ENCODE measurements at regions not wholly inside any gene's neighbourhood (a gene's known extent, or its start where the extent isn't known, plus 50 kb on each side); places are given as distances from the start of the nearest gene placed in this dataset.
"Not testable (repeated sequence)": the region's sequence is repeated elsewhere in the genome, so short reads cannot be mapped to it uniquely, and the experiment has no call there.

DNA sequence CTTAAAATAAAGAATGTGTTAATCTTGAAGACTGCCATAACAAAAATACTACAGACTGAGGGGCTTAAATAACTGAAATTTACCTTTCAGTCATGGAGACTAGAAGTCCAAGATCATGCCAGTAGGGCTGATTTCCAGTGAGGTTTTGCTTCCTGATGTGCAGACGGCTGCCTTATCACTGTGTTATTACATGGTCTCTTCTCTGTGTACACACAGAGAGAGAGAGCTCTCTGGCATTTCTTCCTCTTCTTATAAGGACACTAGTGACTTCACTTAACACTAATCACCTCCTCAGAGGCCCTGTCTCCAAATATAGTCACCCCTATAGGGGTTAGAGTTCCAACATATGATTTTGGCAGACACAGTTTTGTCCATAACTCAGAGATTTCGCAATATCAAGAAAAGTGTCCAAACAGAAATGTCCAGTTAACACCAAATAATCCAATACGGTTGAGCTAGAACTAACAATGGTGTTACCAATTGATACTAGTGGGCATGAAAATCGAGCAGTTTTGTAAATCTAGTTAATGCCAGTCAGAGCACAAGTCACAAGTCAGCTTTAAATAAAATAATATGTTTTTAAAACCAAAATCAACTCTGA lies 399.8 kb downstream of the ADCYAP1 start:
- no peak for DNase-seq

DNA sequence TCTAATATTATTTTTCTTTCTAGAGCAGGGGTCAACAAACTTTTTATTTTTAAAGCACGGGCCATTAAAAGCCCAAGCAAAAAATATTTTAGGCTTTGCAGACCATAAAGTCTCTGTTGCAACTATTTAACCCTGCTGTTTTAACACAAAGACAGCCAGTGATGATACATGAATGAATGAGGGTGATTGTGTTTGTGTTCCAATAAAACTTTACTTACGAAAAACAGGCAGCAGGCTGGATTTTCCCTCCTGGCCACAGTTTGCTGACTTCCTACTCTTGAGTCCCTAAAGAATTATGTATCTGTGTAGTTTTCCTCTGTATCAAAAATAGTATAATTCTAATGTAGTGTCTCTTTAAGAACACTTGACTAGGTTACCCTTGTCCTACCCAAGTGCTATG lies 402.0 kb downstream of the ADCYAP1 start:
- no peak for DNase-seq

DNA sequence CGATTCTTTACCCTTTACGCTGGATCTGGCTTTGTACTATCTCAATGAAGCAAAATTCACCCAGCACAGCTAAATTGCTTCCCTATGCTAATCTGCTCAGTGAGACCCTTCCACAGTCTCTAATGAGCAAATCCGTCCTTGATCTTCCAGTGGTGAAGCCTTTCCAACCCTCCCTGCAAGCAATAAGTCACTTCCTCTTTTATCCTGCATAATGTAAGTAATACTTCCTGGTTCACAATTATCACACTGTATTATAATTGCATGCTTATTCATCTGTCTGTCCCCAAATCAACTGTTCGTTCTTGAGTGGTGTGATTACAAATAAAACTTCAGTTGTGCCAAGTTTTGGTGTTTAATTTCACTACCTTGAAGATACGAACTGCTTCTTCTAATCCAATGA lies 404.0 kb downstream of the ADCYAP1 start:
- DNase-seq, result no peak

DNA sequence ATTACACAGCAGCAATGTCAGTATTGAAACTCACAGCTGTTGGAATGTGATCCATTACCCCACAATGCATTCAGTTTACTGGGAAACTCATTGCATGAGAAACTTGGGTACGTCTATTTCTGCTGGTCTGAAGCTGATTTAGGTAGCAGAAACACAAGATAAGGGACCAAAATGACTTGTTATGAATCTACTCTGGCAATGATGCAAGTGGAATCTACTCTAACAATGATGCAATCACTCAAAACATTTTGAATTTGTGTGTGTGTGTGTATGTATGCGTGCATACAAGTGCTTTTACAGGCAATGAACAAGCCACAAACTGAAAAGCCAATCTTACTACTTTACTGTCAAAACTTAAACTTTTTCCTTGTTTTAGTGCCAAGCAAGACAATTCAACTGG lies 406.7 kb downstream of the ADCYAP1 start:
- no peak for DNase-seq

DNA sequence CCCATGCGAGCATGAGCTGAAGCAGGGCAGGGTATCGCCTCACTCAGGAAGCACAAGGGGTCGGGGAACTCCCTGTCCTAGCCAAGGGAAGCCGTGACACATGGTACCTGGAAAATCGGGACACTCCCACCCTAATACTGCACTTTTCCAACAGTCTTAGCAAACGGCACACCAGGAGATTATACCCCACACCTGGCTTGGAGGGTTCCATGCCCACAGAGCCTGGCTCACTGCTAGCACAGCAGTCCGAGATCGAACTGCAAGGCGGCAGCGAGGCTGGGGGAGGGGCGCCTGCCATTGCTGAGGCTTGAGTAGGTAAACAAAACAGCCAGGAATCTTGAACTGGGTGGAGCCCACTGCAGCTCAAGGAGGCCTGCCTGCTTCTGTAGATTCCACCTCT lies 430.7 kb downstream of the ADCYAP1 start:
- DNase-seq, result not testable (repeated sequence)

DNA sequence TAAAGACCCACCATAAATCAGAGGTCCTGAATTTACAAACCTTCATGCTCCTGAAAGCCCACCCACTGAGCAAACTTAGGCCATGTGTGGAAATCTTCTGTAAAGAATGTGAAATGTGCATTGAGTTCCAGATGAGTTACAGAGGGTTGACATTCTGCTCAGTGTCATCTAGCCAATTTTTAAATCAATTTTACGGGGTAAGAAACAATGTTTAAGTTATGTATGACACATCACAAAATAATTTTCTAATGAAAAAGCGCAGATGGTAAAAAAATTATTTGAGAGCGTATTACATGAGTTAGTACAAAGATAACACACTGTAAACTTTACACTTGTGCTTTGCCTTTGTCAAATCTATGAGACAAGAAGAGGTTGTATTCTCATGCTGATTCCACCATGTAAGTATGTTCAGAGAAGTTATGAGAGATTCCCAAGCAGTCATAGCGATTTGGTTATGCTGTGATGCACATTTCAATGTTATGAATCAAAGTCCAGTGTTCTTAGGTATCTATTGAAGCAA lies 446.3 kb downstream of the ADCYAP1 start:
- DNase-seq, result no peak

DNA sequence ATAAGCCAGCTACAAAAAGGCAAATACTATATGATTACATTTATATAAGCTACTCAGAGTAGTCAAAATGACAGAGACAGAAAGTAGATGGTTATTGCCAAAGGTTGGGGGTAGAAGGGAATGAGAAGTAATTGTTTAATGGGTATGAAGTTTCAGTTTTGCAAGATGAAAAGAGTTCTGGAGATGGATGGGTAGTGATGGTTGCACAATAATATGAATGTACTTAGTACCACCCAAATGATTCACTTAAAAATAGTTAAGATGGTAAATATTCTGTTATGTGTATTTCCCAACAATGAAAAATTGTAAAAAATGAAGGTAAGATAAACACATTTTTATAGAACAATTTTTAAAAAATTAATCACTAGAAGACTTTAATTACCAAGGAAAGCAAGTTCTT lies 448.4 kb downstream of the ADCYAP1 start:
- no peak for DNase-seq

DNA sequence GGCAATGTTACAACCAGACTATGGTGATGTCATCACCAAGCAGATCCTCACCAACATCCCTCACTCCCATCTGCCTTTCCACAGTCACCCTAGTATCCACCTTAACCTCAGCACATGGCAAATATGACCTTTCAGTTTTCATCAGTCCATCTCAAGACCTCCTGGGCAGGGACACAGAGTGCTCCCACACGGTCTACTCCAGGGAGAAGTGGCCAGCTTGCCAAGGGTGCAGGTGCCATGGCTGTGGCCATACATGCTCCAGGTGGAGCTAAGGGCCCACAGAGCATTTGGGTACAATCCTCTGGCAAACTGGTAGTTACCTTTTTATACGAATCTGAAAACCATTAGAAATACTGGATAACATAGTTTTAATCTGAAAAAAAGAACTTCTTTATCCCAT lies 453.1 kb downstream of the ADCYAP1 start:
- no peak for DNase-seq

DNA sequence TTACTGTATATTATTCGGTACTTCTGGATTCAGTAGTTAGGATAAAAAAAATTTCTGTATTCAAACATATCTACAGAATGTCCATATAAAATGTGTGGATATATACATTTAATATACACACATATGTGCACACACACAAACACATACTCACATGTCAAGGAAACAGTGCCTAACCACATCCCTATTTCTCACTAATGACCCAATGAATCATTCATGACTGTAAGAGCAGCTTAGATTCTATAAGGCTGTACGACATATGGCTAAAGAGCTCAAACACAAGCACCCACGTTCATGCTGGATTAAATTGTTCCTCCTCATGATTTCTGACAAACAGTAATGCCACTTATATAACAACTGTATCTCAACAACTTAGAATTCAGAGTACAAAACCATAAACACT lies 457.3 kb downstream of the ADCYAP1 start:
- DNase-seq, result no peak

DNA sequence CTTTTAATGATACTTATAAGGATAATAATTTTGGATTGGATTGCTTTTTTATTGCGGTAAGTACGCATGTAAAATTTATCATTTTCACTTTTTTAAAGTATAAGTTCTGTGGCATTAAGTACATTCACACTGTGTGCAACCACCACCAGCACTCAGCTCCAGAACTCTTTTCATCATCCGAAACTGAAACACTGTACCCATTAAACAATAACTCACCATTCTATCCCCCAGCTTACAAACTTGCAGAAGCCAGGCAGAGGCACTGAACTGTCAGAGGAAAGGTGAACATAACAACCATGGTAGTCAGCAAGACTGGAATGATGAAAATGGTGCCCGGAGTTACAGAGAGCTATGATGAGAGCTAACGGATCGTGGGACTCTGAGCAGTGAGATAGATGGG lies 465.9 kb downstream of the ADCYAP1 start:
- DNase-seq, result no peak

DNA sequence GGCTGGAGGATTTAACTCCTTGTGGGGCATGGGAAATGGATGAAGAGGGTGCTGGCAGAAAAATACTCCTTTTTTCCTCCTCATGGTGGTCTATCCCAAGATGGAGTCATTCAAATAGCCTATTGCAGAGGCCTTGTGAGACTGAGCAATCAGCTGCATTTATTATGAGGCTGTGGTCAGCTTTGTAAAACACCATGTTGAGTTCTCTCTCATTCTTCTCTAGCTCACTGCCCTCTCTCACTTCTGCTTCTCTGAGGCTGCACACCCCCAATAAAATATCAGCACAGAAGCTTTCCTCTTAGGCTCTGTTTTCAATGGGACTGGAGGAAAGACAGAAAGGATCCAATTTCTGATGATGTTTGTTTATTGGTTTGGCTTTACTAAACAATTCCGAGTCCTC lies 467.1 kb downstream of the ADCYAP1 start:
- DNase-seq, result no peak

DNA sequence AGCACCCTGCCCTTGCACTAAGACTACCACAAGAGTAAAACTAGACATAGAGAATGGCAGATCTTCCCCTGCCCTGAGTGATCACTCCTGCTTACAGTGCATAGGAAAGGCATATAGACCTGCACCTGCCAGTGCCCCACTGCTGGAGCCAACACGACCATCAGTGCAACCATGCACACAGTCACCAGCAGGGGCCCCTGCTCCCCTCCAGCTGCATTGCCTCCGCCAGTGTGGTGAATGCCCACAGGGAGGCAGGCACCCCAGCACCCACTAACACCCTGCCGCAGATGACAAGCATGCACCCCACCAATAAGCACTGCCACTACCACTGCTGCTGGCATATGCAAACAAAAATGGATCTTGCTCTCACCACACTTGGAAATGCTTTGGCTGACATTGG lies 478.8 kb downstream of the ADCYAP1 start:
- no peak for DNase-seq

DNA sequence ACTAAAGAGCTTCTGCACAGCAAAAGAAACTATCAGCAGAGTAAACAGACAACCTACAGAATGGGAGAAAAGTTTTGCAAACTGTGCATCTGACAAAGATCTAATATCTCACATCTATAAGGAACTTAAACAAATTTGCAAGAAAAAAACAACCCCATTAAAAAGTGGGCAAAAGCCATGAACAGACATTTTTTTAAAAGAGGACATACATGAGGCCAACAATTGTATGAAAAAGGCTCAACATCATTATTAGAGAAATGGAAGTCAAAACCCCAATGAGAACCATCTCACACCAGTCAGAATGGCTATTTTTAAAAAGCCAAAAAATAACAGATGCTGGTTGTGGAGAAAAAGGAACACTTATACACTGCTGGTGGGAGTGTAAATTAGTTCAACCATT lies 483.8 kb downstream of the ADCYAP1 start:
- not testable (repeated sequence) for DNase-seq

DNA sequence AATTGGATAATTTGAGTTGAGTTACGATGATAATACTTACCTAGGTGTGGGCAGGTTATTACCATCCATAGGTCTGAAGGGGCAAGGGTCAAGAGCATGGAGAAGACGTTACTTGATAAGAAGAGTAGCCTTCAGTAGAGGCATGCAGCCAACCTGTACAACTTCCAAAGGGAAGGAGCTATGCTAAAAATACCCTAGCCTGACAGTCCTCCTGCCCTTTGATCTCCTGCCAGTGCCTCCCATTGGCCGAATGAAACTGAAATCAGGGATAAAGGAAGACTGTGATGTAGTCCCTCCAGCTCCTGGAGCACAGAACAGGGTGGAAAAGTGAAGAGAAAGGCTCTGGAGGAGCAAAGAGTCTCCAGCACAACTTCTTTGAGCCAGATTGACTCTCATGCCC lies 487.4 kb downstream of the ADCYAP1 start:
- no peak for DNase-seq

DNA sequence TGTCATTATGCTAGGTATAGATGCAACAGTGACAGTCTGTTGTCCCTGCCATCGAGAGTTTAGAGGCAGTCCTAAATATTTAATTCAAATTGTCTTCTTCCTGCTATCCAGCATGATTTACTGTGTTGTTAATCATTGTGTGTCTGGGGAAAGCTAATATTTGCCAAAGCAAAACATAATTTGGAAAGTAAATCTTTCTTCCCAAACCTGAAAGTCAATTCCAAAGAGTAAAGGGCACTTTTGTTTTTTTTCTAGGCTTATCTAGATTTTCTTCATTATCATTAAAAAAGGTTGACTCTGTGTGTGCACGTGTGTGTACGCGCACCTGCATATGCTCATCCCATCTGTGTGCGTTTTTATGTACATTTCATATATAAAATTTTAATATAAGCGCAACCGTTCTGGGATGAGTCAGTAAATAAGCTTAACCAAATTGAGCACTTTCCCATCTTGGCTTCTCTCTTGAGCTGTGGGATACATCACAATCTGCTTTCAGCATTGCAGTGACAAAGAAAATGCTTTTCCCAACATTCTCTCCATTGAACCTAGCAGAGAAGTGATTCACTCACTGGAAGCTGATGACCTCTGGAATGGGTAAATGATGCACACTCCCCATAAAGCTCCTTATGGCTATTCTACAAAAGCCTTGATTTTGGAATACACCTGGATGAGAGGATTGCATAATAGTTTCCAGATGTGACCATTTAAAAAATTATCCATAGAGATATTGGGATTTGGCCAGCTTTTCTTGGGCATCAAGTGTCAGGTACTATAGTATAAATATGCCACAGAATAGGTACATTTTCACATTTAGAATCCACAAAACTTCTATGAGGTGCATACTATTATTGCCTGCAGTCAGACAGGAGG lies 488.4 kb downstream of the ADCYAP1 start:
- DNase-seq, result no peak

DNA sequence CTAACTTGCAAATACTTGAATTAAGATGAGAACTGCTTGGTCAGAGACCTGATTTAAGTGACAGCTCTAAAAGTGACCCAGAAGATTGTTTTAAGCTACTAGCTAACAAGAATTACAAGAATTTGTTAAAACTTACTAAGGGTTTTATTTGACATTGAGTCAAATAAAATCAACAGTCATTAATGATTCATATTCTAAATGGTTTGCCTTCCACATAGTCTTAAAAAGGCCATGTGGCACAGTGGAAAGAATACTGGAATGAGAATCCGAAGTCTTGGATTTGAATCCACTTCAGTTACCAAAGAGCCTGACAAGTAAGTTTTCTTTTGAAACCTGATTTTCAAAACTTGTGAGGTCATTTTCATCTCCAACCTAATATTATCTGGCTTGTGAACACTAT lies 489.3 kb downstream of the ADCYAP1 start:
- DNase-seq, result no peak

DNA sequence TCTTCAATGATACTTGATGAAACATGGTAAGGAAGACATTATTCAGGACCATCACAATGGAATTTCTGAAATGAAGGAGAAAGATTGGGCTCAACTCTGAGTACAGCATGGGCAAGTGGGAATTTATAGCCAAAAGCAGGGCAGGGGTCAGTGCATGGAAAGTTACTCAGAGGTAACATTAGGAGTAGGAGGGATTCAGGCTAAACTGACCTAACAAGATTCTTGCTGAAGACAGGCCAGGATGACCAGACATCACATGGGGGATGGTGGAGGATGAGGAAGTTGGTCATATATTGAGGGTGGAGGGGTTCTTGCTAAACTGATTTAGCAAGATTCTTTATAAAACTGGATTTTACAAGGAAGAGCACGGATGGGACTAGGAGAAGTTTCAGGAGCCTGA lies 489.8 kb downstream of the ADCYAP1 start:
- DNase-seq, result no peak

DNA sequence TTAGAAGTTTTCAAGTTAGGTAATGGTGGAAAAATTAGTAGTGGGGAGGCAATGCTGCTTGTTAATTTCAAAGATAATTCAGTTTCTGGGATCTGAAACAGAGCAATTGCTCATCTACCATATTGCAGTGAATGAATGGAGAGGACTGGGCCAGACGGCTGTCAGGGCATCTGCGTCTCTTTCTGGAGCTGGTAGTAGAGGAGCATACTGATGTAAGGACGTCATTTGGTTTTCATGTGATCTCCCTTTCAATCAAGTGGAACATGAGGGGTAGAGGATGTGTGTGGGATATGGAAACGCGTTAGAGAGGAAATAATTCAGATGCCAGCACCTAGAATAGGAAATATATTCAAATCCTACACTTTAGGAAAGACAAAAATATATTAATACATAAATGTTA lies 490.3 kb downstream of the ADCYAP1 start:
- no peak for DNase-seq

DNA sequence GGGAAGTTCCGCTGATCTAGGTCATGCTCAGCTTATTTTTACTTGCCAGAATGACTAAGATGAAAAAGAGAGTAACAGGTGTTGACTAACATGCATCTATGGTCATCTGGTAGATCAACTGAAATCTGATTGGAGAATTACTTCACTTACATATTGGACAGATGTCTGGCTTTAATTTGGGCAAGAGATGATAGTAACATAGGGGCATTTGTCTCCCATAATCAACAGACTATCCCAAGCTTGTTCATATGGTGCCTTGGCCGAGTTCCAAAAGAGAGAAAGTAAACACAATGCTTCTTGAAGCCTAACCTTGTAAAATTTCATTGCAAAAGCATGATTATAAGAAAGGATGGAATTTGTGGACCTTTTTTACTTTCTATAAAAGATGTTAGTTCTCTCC lies 503.7 kb downstream of the ADCYAP1 start:
- no peak for DNase-seq

DNA sequence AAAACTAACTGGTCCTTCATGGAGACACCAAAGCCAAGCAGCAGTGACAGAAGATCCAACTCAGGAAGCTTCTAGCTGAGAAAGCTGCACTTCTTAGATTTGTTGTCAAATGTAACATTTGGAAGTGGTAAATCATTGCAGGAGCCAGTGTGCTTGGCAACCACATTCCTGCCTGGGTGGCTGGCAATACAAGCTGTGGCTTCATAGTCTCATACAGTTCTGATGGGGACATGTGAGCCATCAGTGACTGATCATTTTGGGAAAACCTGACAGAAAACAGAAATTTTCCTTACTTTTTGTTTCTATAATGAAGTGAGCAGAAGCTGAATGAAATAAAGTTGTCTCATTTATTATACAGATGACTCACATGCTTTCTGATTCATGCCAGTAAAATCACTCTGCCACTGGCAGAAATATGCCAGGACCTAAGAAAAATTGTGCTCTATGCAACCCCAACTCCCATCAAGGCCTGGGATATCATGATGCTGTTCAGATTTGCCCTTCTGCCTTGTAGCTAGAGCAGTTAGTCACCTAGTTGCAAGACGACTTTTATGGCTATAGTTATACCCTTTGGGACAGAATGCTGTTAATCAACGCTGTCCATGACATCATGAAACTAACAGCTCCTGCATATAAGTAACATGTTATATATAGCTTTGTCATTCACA lies 508.1 kb downstream of the ADCYAP1 start:
- no peak for DNase-seq

DNA sequence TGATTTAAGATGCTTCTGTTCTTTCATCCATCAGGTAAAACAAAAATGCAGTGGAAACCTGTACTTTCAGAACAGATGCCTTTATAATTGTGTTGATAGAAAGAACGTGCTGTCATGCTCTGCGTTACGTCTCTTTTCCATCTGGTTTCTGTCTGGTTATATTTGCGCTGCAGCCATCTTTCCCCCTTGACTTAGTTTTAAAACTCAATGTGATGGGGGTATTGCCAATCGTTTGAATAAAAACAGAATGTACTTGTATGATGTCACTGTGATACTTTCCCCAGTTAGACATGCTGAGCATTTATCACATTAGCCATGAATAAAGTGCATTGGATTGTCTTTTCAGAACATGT lies 508.6 kb downstream of the ADCYAP1 start:
- DNase-seq, result no peak

DNA sequence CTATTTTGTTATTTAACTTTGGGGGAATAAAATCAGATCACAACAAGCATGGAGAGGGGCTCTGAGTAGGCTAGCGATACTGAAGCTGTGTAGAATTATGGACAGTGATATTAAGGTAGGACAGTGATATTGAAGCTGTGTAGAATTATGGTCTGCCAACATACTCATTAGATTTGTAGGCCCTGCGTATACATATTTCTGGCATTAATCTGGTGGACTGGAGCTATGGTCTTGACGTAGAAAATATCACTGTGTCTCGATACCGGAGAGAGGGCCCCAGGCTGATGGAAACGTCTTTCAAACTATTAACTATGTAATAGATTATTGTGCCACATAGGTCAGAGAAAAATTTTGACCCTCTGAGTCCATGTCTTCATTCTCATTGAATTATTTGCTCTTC lies 511.4 kb downstream of the ADCYAP1 start:
- DNase-seq, result no peak

DNA sequence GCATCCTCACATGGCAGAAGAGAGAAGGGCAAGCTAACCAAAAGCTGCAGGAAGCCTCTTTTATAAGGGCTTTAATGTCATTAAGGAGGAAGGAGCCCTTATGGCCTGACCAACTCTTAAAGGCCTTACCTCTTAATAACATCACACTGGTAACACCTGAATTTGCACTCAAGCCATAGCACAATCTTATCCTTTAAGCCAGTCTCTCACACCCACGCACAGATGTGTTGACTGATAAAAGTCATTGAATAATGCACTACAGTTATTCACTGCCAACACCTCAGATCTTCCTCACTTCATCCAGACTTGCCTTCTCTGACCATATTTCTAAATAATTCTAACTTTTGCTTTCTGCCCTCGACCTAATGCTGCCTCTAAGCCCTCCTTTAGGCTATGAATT lies 516.8 kb downstream of the ADCYAP1 start:
- DNase-seq, result no peak

DNA sequence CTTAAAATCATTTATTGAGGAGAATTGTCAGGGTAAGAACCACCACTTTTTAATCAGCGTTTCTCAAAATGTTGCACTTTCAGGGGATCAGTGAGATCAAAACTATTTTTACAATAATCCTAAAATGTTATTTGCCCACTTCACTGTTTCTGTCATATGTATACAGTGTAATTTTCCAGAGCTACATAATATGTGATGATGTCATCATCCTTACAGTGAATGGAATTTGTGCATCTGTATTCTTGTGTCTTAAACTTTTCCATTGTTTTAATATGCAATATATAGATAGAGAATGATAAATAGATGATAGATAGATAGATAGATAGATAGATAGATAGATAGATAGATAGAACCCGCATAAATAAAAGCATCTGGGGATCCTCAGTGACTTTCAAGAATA lies 518.0 kb downstream of the ADCYAP1 start:
- no peak for DNase-seq

Data from NCI-H526 (cell line).